LoVo (cell line): ENCODE measurements at regions not wholly inside any gene's neighbourhood (a gene's known extent, or its start where the extent isn't known, plus 50 kb on each side); places are given as distances from the start of the nearest gene placed in this dataset.
"Not testable (repeated sequence)": the region's sequence is repeated elsewhere in the genome, so short reads cannot be mapped to it uniquely, and the experiment has no call there.

Experiments
- DNase-seq: peaks from one replicate; pipeline ENCODE4 v3.0.0-alpha.2; 2016; ENCODE audit warnings: low spot score

DNA sequence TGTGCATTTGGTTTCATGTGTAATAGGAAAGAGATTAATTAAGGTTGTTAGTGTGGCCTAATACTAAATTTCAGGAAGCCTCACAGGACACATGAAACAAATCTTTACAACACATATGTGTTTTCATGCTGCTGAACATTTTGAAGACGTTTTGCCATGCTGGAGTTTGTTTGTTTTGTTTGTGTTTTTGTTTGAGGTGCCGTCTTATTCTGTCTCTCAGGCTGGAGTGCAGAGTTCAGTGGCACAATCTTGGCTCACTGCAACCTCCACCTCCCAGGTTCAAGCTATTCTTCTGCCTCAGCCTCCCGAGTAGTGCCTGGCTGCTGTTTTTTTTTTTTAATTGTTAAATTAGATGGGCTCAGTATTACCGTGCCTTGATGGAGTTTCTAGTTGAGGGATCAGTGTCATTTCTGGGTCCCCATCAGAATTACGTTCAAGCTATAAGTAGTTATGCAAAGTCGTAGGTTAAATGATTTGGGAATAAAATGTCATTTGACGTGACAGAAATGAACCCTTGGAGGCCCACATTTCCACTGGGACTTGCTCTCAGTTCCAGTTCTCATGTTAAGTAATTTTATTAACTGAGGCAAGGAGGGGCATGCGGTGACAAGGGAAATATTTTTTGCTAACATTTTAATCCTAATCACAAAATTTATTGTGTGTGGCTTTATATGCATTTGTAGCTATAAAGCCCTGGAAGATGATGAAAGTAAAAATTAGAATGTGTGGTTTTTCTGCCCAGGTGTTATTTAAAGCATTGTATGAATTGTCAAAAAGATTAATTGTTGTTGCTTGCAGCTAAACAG, 196.9 kb downstream of the TM9SF2 start:
- DNase-seq = no peak

GRCh38 chr13:99695857-99696256, 194.6 kb downstream of the TM9SF2 start:
- DNase-seq = no peak

GRCh38 chr13:99693852-99694611, 192.8 kb downstream of the TM9SF2 start:
- no peak for DNase-seq

GRCh38 chr13:99693351-99693750, 192.1 kb downstream of the TM9SF2 start:
- no peak for DNase-seq

GRCh38 chr13:99692854-99693253, 191.6 kb downstream of the TM9SF2 start:
- no peak for DNase-seq

- DNase-seq = no peak
Measured at GRCh38 chr13:99691552-99691951, 190.3 kb downstream of the TM9SF2 start.

DNA sequence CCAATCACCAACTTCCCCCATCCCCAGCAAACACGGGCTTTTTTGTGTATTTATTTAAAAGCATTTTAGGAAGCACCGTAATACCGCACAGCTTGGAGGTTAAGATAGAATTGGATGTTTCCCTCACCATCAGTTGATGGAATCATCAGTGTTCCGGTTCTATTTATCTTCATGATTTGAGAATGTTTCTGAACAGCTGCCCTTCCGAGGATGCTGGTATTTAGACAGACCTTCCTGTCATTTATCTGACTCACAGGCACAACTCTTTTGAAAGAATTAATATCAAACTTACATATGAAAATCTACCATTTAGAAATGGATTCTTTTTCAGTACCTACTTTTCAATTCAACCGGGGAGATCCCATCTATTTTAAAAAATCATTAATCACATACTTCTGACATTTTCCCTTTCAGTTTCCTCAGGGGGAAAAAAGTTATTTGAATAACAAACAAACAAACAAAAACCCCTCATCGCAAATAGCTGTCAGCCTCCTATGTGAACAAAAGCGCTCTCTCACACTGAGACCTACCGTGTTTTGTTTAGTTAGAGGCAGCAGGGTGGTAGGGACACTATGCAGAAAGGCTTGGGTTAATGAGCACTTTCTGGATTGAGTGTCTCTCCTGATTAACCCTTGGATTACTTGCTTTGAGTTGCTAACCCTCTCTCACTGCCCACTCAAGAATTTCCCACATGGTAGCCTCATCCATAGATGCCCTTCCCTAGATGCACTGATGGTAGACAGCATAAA, 189.3 kb downstream of the TM9SF2 start:
- no peak for DNase-seq

GRCh38 chr13:99689955-99690354, 188.7 kb downstream of the TM9SF2 start:
- DNase-seq = no peak

- DNase-seq = no peak
Measured at GRCh38 chr13:99688776-99689175, 187.5 kb downstream of the TM9SF2 start.

DNA sequence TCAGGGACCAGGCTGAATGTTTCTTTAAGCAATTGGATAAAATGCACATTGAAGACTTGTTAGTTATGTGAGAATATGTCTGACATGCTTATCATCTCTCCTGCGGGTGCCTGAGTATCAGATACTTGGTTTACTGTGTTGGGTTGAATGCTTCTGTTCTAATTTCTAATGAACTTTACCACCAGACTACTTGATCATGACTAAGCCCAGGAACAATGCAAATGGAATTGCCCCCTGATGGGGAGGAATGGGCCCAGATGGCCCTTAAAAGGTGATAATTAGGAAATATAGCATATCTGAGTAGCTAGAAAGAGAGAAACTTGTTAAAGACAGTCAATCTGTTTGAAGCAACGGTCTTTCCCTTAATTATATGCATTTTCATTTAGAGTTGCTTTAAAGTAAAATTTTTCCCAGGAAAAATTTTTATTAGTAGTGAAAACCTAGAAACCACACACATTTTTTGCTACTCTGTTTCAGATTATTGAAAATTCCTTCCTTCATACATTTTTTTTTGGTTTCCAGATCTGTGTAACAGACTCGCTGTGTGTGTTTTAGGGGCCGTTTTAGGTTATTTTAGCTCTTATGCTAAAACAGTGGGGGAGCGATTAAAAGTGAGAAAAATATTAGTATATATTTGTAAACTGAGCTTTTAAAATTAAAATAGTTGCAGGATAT, 186.6 kb downstream of the TM9SF2 start:
- no peak for DNase-seq

DNA sequence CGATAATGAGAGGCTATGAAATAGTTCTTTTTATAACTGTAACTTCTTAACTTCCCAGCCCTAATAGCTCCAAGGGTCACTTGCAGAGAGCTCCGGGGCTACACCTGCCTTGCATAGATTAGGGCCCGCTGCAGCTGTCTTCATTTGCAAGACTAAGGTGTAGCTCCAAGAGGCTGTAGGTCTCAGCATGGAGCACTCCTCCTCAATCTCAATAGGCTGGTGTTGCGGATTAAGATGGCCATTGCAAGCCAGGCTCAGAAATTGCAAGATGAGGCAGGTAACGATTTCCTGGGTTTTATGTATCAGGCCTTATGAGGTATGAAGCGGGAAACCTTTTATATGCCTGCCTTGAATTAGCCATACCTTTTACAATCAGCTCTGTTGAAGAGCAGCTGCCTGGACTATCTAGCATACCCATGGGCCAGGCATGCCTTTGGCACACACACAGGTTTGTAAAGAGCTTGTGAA, 185.7 kb downstream of the TM9SF2 start:
- no peak for DNase-seq

DNA sequence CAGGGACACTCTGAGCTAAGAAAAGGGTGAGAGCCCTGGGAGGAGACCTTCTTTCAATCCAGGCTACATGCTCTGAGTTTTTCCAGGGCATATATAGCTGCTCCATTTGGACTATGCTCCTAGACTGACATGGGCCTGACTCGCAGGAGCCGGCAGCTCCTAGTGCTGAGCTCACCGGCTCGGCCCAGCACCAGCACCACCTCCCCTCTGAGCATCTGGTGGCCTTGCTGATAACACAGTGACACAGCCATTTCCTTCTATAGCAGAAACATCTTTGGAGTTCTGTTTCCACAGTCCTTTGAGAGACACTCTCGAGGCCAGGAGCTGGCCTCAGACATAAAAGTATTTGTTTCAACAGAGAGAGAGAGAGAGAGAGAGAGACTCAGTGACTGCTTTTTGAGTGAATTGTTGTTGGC, 184.9 kb downstream of the TM9SF2 start:
- no peak for DNase-seq

GRCh38 chr13:99681695-99682094, 180.4 kb downstream of the TM9SF2 start:
- DNase-seq = no peak

GRCh38 chr13:99677116-99677951, 176.1 kb downstream of the TM9SF2 start:
- DNase-seq = no peak

DNA sequence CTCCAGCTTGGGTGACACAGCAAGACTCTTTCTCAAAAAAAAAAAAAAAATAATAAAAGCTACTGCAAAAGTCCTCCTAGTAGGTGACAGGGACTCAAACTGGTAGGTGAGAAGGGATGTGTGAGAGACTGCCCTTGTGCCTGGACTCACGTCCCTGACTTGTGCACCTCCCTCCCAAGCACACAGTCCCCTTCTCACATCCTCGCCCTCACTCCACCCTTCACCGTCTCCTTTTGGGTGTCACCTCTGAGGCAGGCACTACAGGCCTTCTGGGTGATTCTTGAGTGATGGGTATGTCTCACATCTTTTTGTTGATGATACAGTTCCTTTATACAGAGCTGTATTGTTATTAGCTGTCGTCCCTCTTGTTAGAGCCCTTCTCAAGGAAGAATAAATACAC, 170.5 kb downstream of the TM9SF2 start:
- no peak for DNase-seq

DNA sequence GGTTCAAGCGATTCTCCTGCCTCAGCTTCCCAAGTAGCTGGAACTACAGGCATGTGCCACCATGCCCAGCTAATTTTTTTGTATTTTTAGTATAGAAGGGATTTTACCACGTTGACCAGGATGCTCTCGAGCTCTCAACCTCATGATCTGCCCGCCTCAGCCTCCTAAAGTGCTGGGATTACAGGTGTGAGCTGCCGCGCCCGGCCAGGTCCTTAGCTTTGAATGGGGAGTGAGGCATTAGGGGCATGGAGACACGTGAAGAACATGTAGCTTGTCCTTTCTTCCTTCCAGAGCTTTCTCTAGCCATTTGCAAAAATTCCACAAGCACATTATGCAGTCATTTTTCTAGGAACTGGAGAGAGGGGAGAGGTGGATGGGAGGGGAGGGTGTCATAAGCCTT, 167.8 kb downstream of the TM9SF2 start:
- DNase-seq = not testable (repeated sequence)

DNA sequence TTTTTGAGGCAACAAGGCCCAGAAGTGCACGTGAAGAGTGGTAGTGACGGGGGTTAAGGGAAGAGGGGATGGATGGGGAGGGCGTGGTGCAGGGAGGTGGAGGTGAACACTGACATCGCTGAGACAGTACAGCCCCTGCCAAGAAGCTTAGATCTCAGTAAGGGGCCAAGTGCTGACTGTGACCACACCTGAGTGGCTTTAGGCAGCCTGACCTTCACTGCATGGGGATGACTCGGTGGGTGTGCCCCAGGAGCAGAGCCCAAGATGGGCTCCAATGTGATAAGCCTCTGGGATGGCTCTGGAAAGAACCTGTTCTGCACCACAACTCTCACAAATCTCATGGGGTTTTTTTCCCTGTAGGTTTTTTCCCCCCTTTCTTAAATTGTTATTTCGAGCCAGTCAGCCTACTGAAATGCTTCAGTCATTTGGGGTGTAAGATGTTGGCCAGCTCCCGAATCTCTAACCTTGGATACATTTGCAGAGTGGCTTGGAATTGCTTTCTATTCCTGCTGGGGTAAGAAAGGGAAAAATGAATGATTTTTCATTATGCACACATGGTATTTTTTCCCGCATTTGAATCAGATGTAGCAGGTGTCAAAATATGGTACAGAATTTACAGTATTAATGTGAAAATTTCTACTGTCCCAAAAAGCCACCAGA, 165.0 kb downstream of the TM9SF2 start:
- DNase-seq = no peak

- no peak for DNase-seq
Measured at GRCh38 chr13:99665711-99666110, 164.4 kb downstream of the TM9SF2 start.

GRCh38 chr13:99663908-99664307, 162.6 kb downstream of the TM9SF2 start:
- DNase-seq = no peak

- no peak for DNase-seq
Measured at GRCh38 chr13:99663185-99663825, 162.0 kb downstream of the TM9SF2 start.
